ENCODE measurements at regions not wholly inside any gene's neighbourhood (a gene's known extent, or its start where the extent isn't known, plus 50 kb on each side); places are given as distances from the start of the nearest gene placed in this dataset.

- DNase-seq (ENCODE audit: low spot score) = no peak
- Mint-ChIP-seq H3K27ac (no peak overlapping the region), H3K36me3 (ENCODE audit: low read depth) (no peaks in the 10 kb centered on the region), H3K4me1 (ENCODE audit: low read depth) (no peaks in the 10 kb centered on the region), H3K27me3 (ENCODE audit: insufficient read depth) (no peaks in the 10 kb centered on the region), H3K4me3 (no peak overlapping the region), H3K9me3 (no peaks in the 10 kb centered on the region)
- intact Hi-C loops (cut with micrococcal nuclease) = no loop called here
These were observed 327.8 kb downstream of the SUCLA2 start for GRCh38 chr13:47673009-47673850.

GRCh38 chr13:47672245-47673008 is 328.6 kb downstream of the SUCLA2 start:
- DNase-seq (ENCODE audit: low spot score) = no peak
- Mint-ChIP-seq H3K4me3 (no peak overlapping the region), H3K4me1 (ENCODE audit: low read depth) (no peaks in the 10 kb centered on the region), H3K36me3 (ENCODE audit: low read depth) (no peaks in the 10 kb centered on the region), H3K27ac (no peak overlapping the region), H3K9me3 (no peaks in the 10 kb centered on the region), H3K27me3 (ENCODE audit: insufficient read depth) (no peaks in the 10 kb centered on the region)
- intact Hi-C loops (cut with micrococcal nuclease) = no loop called here

GRCh38 chr13:47671776-47672175 is 329.3 kb downstream of the SUCLA2 start:
- no peaks in the 10 kb centered on the region for H3K27me3 Mint-ChIP-seq (ENCODE audit: insufficient read depth)
- DNase-seq (ENCODE audit: low spot score) = no peak
- intact Hi-C loops (cut with micrococcal nuclease) = no loop called here
- H3K27ac Mint-ChIP-seq = no peak overlapping the region
- H3K4me3 Mint-ChIP-seq = no peak overlapping the region
- no peaks in the 10 kb centered on the region for H3K9me3 Mint-ChIP-seq
- no peaks in the 10 kb centered on the region for H3K4me1 Mint-ChIP-seq (ENCODE audit: low read depth)
- no peaks in the 10 kb centered on the region for H3K36me3 Mint-ChIP-seq (ENCODE audit: low read depth)

GRCh38 chr13:47665043-47665442 is 336.0 kb downstream of the SUCLA2 start:
- H3K4me1 Mint-ChIP-seq (ENCODE audit: low read depth) = no peaks in the 10 kb centered on the region
- no peak overlapping the region for H3K4me3 Mint-ChIP-seq
- no peak overlapping the region for H3K27ac Mint-ChIP-seq
- H3K27me3 Mint-ChIP-seq (ENCODE audit: insufficient read depth) = no peaks in the 10 kb centered on the region
- no peaks in the 10 kb centered on the region for H3K36me3 Mint-ChIP-seq (ENCODE audit: low read depth)
- no peaks in the 10 kb centered on the region for H3K9me3 Mint-ChIP-seq
- no peak for DNase-seq (ENCODE audit: low spot score)
- intact Hi-C loops (cut with micrococcal nuclease) = no loop called here

- Mint-ChIP-seq H3K4me3 (no peak overlapping the region), H3K9me3 (no peaks in the 10 kb centered on the region), H3K27ac (no peak overlapping the region), H3K27me3 (ENCODE audit: insufficient read depth) (no peaks in the 10 kb centered on the region), H3K36me3 (ENCODE audit: low read depth) (no peaks in the 10 kb centered on the region), H3K4me1 (ENCODE audit: low read depth) (no peaks in the 10 kb centered on the region)
- intact Hi-C loops (cut with micrococcal nuclease) = no loop called here
- DNase-seq (ENCODE audit: low spot score) = no peak
These were observed 340.0 kb downstream of the SUCLA2 start for GRCh38 chr13:47661076-47661475.

GRCh38 chr13:47656651-47657050 is 344.4 kb downstream of the SUCLA2 start:
- intact Hi-C loops (cut with micrococcal nuclease) = no loop called here
- DNase-seq (ENCODE audit: low spot score) = no peak
- H3K9me3 Mint-ChIP-seq = no peaks in the 10 kb centered on the region
- H3K4me3 Mint-ChIP-seq = no peak overlapping the region
- H3K36me3 Mint-ChIP-seq (ENCODE audit: low read depth) = no peaks in the 10 kb centered on the region
- no peaks in the 10 kb centered on the region for H3K4me1 Mint-ChIP-seq (ENCODE audit: low read depth)
- H3K27me3 Mint-ChIP-seq (ENCODE audit: insufficient read depth) = no peaks in the 10 kb centered on the region
- H3K27ac Mint-ChIP-seq = no peak overlapping the region

GRCh38 chr13:47650209-47650608 is 350.9 kb downstream of the SUCLA2 start:
- Mint-ChIP-seq H3K4me1 (ENCODE audit: low read depth) (no peaks in the 10 kb centered on the region), H3K36me3 (ENCODE audit: low read depth) (no peaks in the 10 kb centered on the region), H3K4me3 (no peak overlapping the region), H3K27me3 (ENCODE audit: insufficient read depth) (peaks cover 2% of the 10 kb centered on the region), H3K27ac (no peak overlapping the region), H3K9me3 (no peaks in the 10 kb centered on the region)
- intact Hi-C loops (cut with micrococcal nuclease) = no loop called here
- no peak for DNase-seq (ENCODE audit: low spot score)

GRCh38 chr13:47647001-47647400 is 354.1 kb downstream of the SUCLA2 start:
- Mint-ChIP-seq H3K9me3 (no peaks in the 10 kb centered on the region), H3K4me3 (no peak overlapping the region), H3K27ac (no peak overlapping the region), H3K4me1 (ENCODE audit: low read depth) (no peaks in the 10 kb centered on the region), H3K36me3 (ENCODE audit: low read depth) (no peaks in the 10 kb centered on the region), H3K27me3 (ENCODE audit: insufficient read depth) (peaks cover 2% of the 10 kb centered on the region)
- intact Hi-C loops (cut with micrococcal nuclease) = no loop called here
- DNase-seq (ENCODE audit: low spot score) = no peak

GRCh38 chr13:47646298-47646697 is 354.8 kb downstream of the SUCLA2 start:
- H3K27me3 Mint-ChIP-seq (ENCODE audit: insufficient read depth) = peaks cover 2% of the 10 kb centered on the region
- H3K4me1 Mint-ChIP-seq (ENCODE audit: low read depth) = no peaks in the 10 kb centered on the region
- no peaks in the 10 kb centered on the region for H3K9me3 Mint-ChIP-seq
- no peak for DNase-seq (ENCODE audit: low spot score)
- intact Hi-C loops (cut with micrococcal nuclease) = no loop called here
- no peak overlapping the region for H3K4me3 Mint-ChIP-seq
- H3K27ac Mint-ChIP-seq = no peak overlapping the region
- H3K36me3 Mint-ChIP-seq (ENCODE audit: low read depth) = no peaks in the 10 kb centered on the region

- H3K27ac Mint-ChIP-seq = no peak overlapping the region
- intact Hi-C loops (cut with micrococcal nuclease) = no loop called here
- no peaks in the 10 kb centered on the region for H3K36me3 Mint-ChIP-seq (ENCODE audit: low read depth)
- H3K4me1 Mint-ChIP-seq (ENCODE audit: low read depth) = no peaks in the 10 kb centered on the region
- no peak for DNase-seq (ENCODE audit: low spot score)
- H3K9me3 Mint-ChIP-seq = peaks cover 4% of the 10 kb centered on the region
- no peak overlapping the region for H3K4me3 Mint-ChIP-seq
- H3K27me3 Mint-ChIP-seq (ENCODE audit: insufficient read depth) = no peaks in the 10 kb centered on the region
These were observed 361.2 kb downstream of the SUCLA2 start for GRCh38 chr13:47639738-47640447.

- H3K27ac Mint-ChIP-seq = no peak overlapping the region
- H3K36me3 Mint-ChIP-seq (ENCODE audit: low read depth) = no peaks in the 10 kb centered on the region
- no peak overlapping the region for H3K4me3 Mint-ChIP-seq
- intact Hi-C loops (cut with micrococcal nuclease) = no loop called here
- no peaks in the 10 kb centered on the region for H3K4me1 Mint-ChIP-seq (ENCODE audit: low read depth)
- no peak for DNase-seq (ENCODE audit: low spot score)
- H3K27me3 Mint-ChIP-seq (ENCODE audit: insufficient read depth) = no peaks in the 10 kb centered on the region
- H3K9me3 Mint-ChIP-seq = peaks cover 6% of the 10 kb centered on the region
These were observed 362.4 kb downstream of the SUCLA2 start for GRCh38 chr13:47638627-47639026.

GRCh38 chr13:47632311-47632710 is 368.8 kb downstream of the SUCLA2 start:
- Mint-ChIP-seq H3K27me3 (ENCODE audit: insufficient read depth) (no peaks in the 10 kb centered on the region), H3K4me3 (no peak overlapping the region), H3K27ac (no peak overlapping the region), H3K36me3 (ENCODE audit: low read depth) (no peaks in the 10 kb centered on the region), H3K9me3 (peaks cover 11% of the 10 kb centered on the region), H3K4me1 (ENCODE audit: low read depth) (no peaks in the 10 kb centered on the region)
- intact Hi-C loops (cut with micrococcal nuclease) = no loop called here
- no peak for DNase-seq (ENCODE audit: low spot score)

- Mint-ChIP-seq H3K4me3 (no peak overlapping the region), H3K27ac (no peak overlapping the region), H3K9me3 (peaks cover 5% of the 10 kb centered on the region), H3K36me3 (ENCODE audit: low read depth) (no peaks in the 10 kb centered on the region), H3K27me3 (ENCODE audit: insufficient read depth) (no peaks in the 10 kb centered on the region), H3K4me1 (ENCODE audit: low read depth) (no peaks in the 10 kb centered on the region)
- intact Hi-C loops (cut with micrococcal nuclease) = no loop called here
- no peak for DNase-seq (ENCODE audit: low spot score)
These were observed 372.4 kb downstream of the SUCLA2 start for GRCh38 chr13:47628666-47629065.

All from activated T-helper 1 cell treated with anti-CD3 and anti-CD28 coated beads, Interleukin-12 subunit alpha, Interleukin-12 subunit beta, Interleukin-2, Interleukin-4 antibody, amounts not matched to agents 30 ng/mL and 10 ng/mL and 1 ng/mL, durations not matched to agents 14 hours and 24 hours and 36 hours (primary cell).